ENCODE measurements at regions not wholly inside any gene's neighbourhood (a gene's known extent, or its start where the extent isn't known, plus 50 kb on each side); places are given as distances from the start of the nearest gene placed in this dataset.

- no peak overlapping the region for H3K4me3 ChIP-seq (ENCODE audit: low read length)
- TF ChIP-seq ZNF274 (IDR thresholded peaks at IDR 0.05; ENCODE audit: low read depth, low read length), result no peak
Observed at GRCh38 chr1:50272912-50273311, 150.3 kb downstream of the DMRTA2 start.

- no peak overlapping the region for H3K4me3 ChIP-seq (ENCODE audit: low read length)
- no peak for TF ChIP-seq ZNF274 (IDR thresholded peaks at IDR 0.05; ENCODE audit: low read depth, low read length)
Observed at GRCh38 chr1:50271968-50272578, 151.2 kb downstream of the DMRTA2 start.

- TF ChIP-seq ZNF274 (IDR thresholded peaks at IDR 0.05; ENCODE audit: low read depth, low read length), result no peak
- H3K4me3 ChIP-seq (ENCODE audit: low read length), result no peak overlapping the region
Observed at GRCh38 chr1:50271337-50271736, 151.9 kb downstream of the DMRTA2 start.

- H3K4me3 ChIP-seq (ENCODE audit: low read length), result no peak overlapping the region
- TF ChIP-seq ZNF274 (IDR thresholded peaks at IDR 0.05; ENCODE audit: low read depth, low read length), result no peak
Observed at GRCh38 chr1:50270926-50271325, 152.3 kb downstream of the DMRTA2 start.

DNA sequence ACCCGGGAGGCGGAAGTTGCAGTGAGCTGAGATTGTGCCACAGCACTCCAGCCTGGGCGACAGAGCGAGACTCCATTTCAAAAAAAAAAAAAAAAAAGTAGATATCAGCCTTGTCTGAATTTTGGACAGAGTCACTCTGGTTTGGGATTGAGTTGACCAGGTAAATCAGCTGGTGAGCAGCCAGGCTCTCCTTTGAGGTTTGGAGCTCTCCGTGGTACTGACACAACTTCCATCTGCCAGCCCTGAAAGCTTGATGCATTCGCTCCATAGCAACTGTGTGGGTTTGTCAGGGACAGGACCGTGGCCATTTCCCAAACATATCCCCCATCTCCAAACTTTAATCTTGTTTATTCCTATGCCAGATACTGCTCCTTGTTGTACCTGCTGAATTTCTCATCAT is 155.2 kb downstream of the DMRTA2 start:
- no peak overlapping the region for H3K4me3 ChIP-seq (ENCODE audit: low read length)
- no peak for TF ChIP-seq ZNF274 (IDR thresholded peaks at IDR 0.05; ENCODE audit: low read depth, low read length)

DNA sequence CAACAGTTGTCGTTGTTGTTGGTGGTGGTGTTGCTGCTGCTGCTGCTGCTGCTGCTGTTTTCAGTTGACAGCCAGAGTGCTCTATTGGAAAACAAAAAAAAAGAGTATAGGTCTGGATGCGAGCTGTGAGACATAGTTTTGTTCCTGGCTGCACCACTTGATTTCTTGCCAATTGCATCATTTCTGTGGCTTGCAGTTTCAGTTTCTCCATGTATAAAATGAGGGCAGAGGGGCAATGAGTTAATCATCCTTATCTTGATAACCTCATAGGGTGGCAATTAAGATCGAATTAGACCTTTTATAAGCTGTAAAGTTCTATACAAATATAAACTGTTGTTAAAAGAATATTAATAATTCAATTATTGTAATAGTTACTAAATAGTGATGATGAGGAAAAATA is 156.7 kb downstream of the DMRTA2 start:
- no peak overlapping the region for H3K4me3 ChIP-seq (ENCODE audit: low read length)
- no peak for TF ChIP-seq ZNF274 (IDR thresholded peaks at IDR 0.05; ENCODE audit: low read depth, low read length)

GRCh38 chr1:50265790-50266314 is 157.1 kb downstream of the ELAVL4 start:
- no peak overlapping the region for H3K4me3 ChIP-seq (ENCODE audit: low read length)
- no peak for TF ChIP-seq ZNF274 (IDR thresholded peaks at IDR 0.05; ENCODE audit: low read depth, low read length)

- no peak for TF ChIP-seq ZNF274 (IDR thresholded peaks at IDR 0.05; ENCODE audit: low read depth, low read length)
- no peak overlapping the region for H3K4me3 ChIP-seq (ENCODE audit: low read length)
Observed at GRCh38 chr1:50264590-50264989, 155.9 kb downstream of the ELAVL4 start.

DNA sequence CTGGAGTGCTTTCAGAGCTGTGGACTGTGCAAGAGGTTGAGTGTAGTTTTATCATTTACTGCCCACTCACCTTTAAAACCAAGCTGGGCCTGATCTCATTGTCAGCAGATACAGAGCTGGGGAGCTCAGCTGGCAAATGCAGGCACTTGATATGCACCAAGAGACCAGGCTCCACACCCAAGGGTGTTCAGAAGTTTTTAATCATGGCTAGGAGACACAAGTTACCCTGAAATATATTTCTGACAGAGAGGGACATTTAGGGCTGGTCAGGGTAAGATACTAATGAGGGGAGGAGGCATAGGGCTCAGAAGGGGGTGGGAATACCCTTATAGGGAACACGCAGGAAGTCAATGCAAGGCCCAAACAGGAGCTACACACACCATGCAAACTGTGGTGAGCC is 153.7 kb downstream of the ELAVL4 start:
- no peak for TF ChIP-seq ZNF274 (IDR thresholded peaks at IDR 0.05; ENCODE audit: low read depth, low read length)
- no peak overlapping the region for H3K4me3 ChIP-seq (ENCODE audit: low read length)

DNA sequence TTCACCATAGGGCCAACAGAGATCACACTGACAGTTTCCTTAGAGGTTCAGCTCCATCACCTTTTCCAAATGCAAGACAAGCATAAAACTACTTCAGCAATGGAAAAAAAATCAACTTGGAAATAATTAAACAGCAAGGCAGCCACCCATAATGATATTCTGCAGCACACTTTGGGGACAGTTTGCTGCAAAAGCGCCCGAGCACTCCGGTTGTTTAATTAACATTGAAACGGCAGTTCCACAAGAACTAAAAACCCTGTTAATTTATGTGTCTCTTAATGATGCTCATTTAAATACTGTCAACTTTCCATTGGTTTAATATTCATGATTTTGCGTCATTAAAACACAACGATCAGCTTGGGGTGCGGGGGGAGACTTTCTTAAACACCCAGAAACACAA is 153.2 kb downstream of the ELAVL4 start:
- no peak for TF ChIP-seq ZNF274 (IDR thresholded peaks at IDR 0.05; ENCODE audit: low read depth, low read length)
- H3K4me3 ChIP-seq (ENCODE audit: low read length), result no peak overlapping the region

DNA sequence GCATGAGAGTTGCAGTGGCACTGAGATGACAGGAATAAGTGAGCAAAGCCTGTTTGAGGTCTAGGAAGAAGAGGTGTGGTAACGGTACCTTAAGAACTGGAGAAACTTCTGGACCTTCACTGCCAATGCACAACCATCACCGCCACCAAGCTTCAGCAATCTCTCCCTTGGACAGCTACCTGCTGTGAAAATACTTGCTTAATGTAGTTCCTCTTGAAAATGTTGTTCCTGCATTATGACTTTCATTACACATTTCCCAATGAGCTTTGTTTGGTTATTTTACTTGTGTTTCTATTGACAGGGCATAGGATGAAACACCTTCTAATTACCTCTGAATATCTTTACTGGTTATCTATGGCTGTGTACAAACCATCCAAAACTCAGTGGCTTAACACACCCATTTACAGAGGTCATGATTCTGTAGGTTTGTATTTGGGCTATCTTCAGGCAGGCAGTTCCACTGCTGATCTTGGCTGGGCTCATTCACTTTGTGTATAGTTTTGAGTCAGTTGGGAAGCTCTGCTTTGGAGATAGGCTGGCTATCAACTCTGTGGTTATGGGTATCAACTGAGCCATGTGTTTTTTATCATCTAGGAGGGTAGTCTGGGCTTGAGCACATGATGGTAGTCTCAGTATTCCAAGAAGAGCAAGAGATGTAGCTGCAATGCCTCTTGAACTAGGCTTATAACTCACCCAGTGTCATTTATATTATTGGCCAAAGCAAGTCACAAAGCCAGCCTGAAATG is 149.4 kb downstream of the ELAVL4 start:
- no peak for TF ChIP-seq ZNF274 (IDR thresholded peaks at IDR 0.05; ENCODE audit: low read depth, low read length)
- H3K4me3 ChIP-seq (ENCODE audit: low read length), result no peak overlapping the region

DNA sequence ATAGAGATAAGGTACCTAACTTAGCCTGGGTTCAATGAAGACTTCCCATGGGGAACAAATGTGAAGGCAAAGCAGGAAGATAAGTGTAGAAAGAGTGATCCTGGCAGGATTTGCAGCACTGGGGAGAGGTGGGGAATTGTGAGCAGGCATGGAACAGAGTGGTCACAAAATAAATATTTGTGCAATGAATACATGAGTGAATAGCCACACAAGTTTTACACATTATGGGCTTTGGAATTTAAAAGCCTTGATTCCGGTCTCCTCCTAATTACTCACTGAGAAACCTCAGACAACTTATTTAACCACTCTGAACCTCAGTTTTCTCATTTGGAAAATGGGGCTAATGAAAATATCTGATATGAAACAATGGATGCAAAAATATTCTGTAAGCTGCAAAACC is 148.3 kb downstream of the ELAVL4 start:
- no peak overlapping the region for H3K4me3 ChIP-seq (ENCODE audit: low read length)
- TF ChIP-seq ZNF274 (IDR thresholded peaks at IDR 0.05; ENCODE audit: low read depth, low read length), result no peak

Data from GM08714 (cell line).